ENCODE measurements at regions not wholly inside any gene's neighbourhood (a gene's known extent, or its start where the extent isn't known, plus 50 kb on each side); places are given as distances from the start of the nearest gene placed in this dataset.
"Not testable (repeated sequence)": the region's sequence is repeated elsewhere in the genome, so short reads cannot be mapped to it uniquely, and the experiment has no call there.

DNA sequence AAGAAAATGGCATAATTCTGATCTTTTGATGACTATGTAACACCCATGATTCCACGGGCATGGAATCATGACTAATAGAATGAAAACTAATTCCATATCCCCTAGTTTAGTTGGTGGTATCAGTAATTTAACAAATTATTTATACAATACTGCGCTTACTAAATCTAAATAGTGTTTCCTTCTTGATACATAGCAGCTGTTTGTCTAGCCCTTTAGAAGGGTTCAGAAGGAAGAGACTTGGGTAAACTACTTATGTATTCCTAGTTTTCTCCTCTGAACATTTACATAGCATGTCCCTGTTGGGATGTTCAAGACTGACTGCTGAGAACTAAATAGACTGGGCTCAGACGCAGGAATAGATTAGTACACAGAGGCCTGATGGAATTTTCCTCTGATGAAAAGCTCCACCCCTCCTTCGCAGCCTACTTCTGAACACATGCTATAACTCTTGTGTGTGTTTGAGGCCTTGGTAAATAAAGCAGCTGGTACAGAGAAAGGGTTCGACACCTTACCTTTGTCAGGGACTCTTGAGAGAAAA lies 330.6 kb upstream of the LMCD1 start:
- no peaks in the 10 kb centered on the region for H3K27me3 ChIP-seq (ENCODE audit: insufficient read depth, low read length)
- DNase-seq = no peak
- no peaks in the 10 kb centered on the region for H3K79me2 ChIP-seq (ENCODE audit: control insufficient read depth, insufficient read depth, low read length, poor library complexity)
- no peak overlapping the region for H4K12ac ChIP-seq (ENCODE audit: low read depth, low read length)
- no peak overlapping the region for H4K91ac ChIP-seq (ENCODE audit: low read depth, low read length)
- no peak overlapping the region for H3K14ac ChIP-seq (ENCODE audit: low read length)
- no peak overlapping the region for H2BK5ac ChIP-seq (ENCODE audit: low read depth, low read length, poor library complexity)
- no peak overlapping the region for H3K23ac ChIP-seq (ENCODE audit: low read length)
- H3K36me3 ChIP-seq (ENCODE audit: control insufficient read depth in 1 of 2, insufficient read depth in 2 of 2, low read length in 2 of 2) = no peaks in the 10 kb centered on the region
- no peak overlapping the region for H4K8ac ChIP-seq (ENCODE audit: low read depth, low read length)
- H3K4me2 ChIP-seq (ENCODE audit: low read length) = no peak overlapping the region
- H3K4ac ChIP-seq (ENCODE audit: low read depth, low read length) = no peak overlapping the region
- H3K27ac ChIP-seq (ENCODE audit: low read depth, low read length) = no peak overlapping the region
- no CpG with 5 or more reads among the region's 5 CpGs for WGBS (ENCODE audit: extremely low coverage, insufficient coverage, insufficient read length)
- no peak overlapping the region for H2BK120ac ChIP-seq (ENCODE audit: insufficient read depth, low read length, poor library complexity)
- no peak overlapping the region for H3K9ac ChIP-seq (ENCODE audit: low read length)
- H2BK12ac ChIP-seq (ENCODE audit: low read length) = no peak overlapping the region
- no peak overlapping the region for H2AK5ac ChIP-seq (ENCODE audit: low read length)
- H3K4me1 ChIP-seq (ENCODE audit: control insufficient read depth in 1 of 2, insufficient read depth in 2 of 2, low read length in 2 of 2) = no peaks in the 10 kb centered on the region
- H2AFZ ChIP-seq (ENCODE audit: insufficient read depth, low read length, poor library complexity) = no peak overlapping the region
- no peak overlapping the region for H3K4me3 ChIP-seq (ENCODE audit: low read depth, low read length)
- H3K79me1 ChIP-seq (ENCODE audit: low read length) = no peaks in the 10 kb centered on the region
- H3K9me3 ChIP-seq (ENCODE audit: insufficient read depth, low read depth, low read length) = no peaks in the 10 kb centered on the region
- no peak overlapping the region for H3K18ac ChIP-seq (ENCODE audit: low read length)

DNA sequence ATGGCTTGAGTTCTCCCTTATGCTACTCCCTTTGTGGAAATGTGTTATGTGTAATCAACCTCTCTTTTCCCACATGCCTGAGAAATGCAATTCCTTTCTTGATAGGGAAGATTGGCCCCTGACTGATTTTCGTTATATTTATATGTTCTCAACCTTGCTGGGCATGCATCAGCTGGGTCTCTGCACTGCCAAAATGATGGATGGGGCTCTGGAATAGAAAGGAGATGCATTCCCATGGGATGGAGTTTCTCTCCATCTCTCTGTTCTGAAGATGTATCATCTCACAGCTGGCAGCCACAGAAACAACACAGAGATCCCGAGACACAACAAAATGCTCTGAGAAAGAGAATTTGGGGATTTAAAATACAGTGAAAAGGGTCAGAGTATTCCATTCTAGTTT lies 327.7 kb upstream of the LMCD1 start:
- Histone ChIP-seq H3K27me3 (ENCODE audit: insufficient read depth, low read length) (no peaks in the 10 kb centered on the region), H3K27ac (ENCODE audit: low read depth, low read length) (no peak overlapping the region), H2BK12ac (ENCODE audit: low read length) (no peak overlapping the region), H3K4me2 (ENCODE audit: low read length) (no peak overlapping the region), H3K4ac (ENCODE audit: low read depth, low read length) (no peak overlapping the region), H3K79me2 (ENCODE audit: control insufficient read depth, insufficient read depth, low read length, poor library complexity) (no peaks in the 10 kb centered on the region), H3K9ac (ENCODE audit: low read length) (no peak overlapping the region), H2BK5ac (ENCODE audit: low read depth, low read length, poor library complexity) (no peak overlapping the region), H3K14ac (ENCODE audit: low read length) (no peak overlapping the region), H2AK5ac (ENCODE audit: low read length) (no peak overlapping the region), H3K23ac (ENCODE audit: low read length) (no peak overlapping the region), H3K36me3 (ENCODE audit: control insufficient read depth in 1 of 2, insufficient read depth in 2 of 2, low read length in 2 of 2) (no peaks in the 10 kb centered on the region), H3K18ac (ENCODE audit: low read length) (no peak overlapping the region), H4K91ac (ENCODE audit: low read depth, low read length) (no peak overlapping the region), H4K12ac (ENCODE audit: low read depth, low read length) (no peak overlapping the region), H3K79me1 (ENCODE audit: low read length) (no peaks in the 10 kb centered on the region), H3K9me3 (ENCODE audit: insufficient read depth, low read depth, low read length) (no peaks in the 10 kb centered on the region), H2BK120ac (ENCODE audit: insufficient read depth, low read length, poor library complexity) (no peak overlapping the region), H3K4me1 (ENCODE audit: control insufficient read depth in 1 of 2, insufficient read depth in 2 of 2, low read length in 2 of 2) (no peaks in the 10 kb centered on the region), H2AFZ (ENCODE audit: insufficient read depth, low read length, poor library complexity) (no peak overlapping the region), H4K8ac (ENCODE audit: low read depth, low read length) (no peak overlapping the region), H3K4me3 (ENCODE audit: low read depth, low read length) (no peak overlapping the region)
- no peak for DNase-seq
- no CpG with 5 or more reads among the region's 2 CpGs for WGBS (ENCODE audit: extremely low coverage, insufficient coverage, insufficient read length)

DNA sequence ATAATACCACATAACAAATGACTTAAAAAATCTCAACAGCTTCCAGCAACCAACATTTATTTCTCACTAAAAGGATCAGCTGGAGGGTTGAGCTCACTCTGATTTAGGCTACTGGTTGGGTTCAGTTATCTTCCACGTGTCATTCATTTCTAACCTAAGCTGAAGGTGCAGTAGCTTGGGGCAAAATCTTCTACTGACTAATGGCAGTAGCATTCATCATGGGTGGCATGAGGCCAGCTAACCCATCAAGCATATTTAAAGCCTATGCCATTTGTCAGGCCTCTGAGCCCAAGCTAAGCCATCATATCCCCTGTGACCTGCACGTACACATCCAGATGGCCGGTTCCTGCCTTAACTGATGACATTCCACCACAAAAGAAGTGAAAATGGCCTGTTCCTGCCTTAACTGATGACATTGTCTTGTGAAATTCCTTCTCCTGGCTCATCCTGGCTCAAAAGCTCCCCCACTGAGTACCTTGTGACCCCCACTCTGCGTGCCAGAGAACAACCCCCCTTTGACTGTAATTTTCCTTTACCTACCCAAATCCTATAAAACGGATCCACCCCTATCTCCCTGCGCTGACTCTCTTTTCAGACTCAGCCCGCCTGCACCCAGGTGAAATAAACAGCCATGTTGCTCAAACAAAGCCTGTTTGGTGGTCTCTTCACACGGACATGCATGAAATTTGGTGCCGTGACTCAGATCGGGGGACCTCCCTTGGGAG lies 324.7 kb upstream of the LMCD1 start:
- H3K4me2 ChIP-seq (ENCODE audit: low read length); H2BK120ac ChIP-seq (ENCODE audit: insufficient read depth, low read length, poor library complexity); H2BK12ac ChIP-seq (ENCODE audit: low read length); H3K27me3 ChIP-seq (ENCODE audit: insufficient read depth, low read length); H3K23ac ChIP-seq (ENCODE audit: low read length); H3K9ac ChIP-seq (ENCODE audit: low read length); H3K14ac ChIP-seq (ENCODE audit: low read length); H2AFZ ChIP-seq (ENCODE audit: insufficient read depth, low read length, poor library complexity); H3K79me2 ChIP-seq (ENCODE audit: control insufficient read depth, insufficient read depth, low read length, poor library complexity); H3K79me1 ChIP-seq (ENCODE audit: low read length); H3K18ac ChIP-seq (ENCODE audit: low read length); H3K27ac ChIP-seq (ENCODE audit: low read depth, low read length); H3K4me3 ChIP-seq (ENCODE audit: low read depth, low read length); H3K4me1 ChIP-seq (ENCODE audit: control insufficient read depth in 1 of 2, insufficient read depth in 2 of 2, low read length in 2 of 2); H2AK5ac ChIP-seq (ENCODE audit: low read length); H3K36me3 ChIP-seq (ENCODE audit: control insufficient read depth in 1 of 2, insufficient read depth in 2 of 2, low read length in 2 of 2); H2BK5ac ChIP-seq (ENCODE audit: low read depth, low read length, poor library complexity); H3K4ac ChIP-seq (ENCODE audit: low read depth, low read length); H4K12ac ChIP-seq (ENCODE audit: low read depth, low read length); H3K9me3 ChIP-seq (ENCODE audit: insufficient read depth, low read depth, low read length); H4K91ac ChIP-seq (ENCODE audit: low read depth, low read length); H4K8ac ChIP-seq (ENCODE audit: low read depth, low read length): not testable (repeated sequence)
- DNase-seq = peak; percentile 87 to 96
- WGBS (ENCODE audit: extremely low coverage, insufficient coverage, insufficient read length) = no CpG with 5 or more reads among the region's 10 CpGs

DNA sequence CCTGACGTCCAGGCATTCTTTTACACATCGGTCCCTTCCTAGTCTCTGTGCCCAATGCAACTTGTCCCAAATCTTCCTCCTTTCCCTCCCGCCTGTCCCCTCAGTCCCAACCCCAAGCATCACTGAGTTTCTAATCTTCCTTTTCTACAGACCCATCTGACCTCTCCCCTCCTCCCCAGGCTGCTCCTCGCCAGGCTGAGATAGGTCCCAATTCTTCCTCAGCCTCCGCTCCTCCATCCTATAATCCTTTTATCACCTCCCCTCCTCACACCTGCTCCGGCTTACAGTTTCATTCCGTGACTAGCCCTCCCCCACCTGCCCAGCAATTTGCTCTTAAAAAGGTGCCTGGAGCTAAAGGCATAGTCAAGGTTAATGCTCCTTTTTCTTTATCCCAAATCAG lies 323.1 kb upstream of the LMCD1 start:
- H3K14ac ChIP-seq (ENCODE audit: low read length); H2BK5ac ChIP-seq (ENCODE audit: low read depth, low read length, poor library complexity); H3K4me3 ChIP-seq (ENCODE audit: low read depth, low read length); H4K91ac ChIP-seq (ENCODE audit: low read depth, low read length); H2BK120ac ChIP-seq (ENCODE audit: insufficient read depth, low read length, poor library complexity); H3K9me3 ChIP-seq (ENCODE audit: insufficient read depth, low read depth, low read length); H3K4ac ChIP-seq (ENCODE audit: low read depth, low read length); H2AK5ac ChIP-seq (ENCODE audit: low read length); H3K4me1 ChIP-seq (ENCODE audit: control insufficient read depth in 1 of 2, insufficient read depth in 2 of 2, low read length in 2 of 2); H2AFZ ChIP-seq (ENCODE audit: insufficient read depth, low read length, poor library complexity); DNase-seq; H3K23ac ChIP-seq (ENCODE audit: low read length); H3K79me1 ChIP-seq (ENCODE audit: low read length); H3K4me2 ChIP-seq (ENCODE audit: low read length); H2BK12ac ChIP-seq (ENCODE audit: low read length); H3K9ac ChIP-seq (ENCODE audit: low read length); H3K36me3 ChIP-seq (ENCODE audit: control insufficient read depth in 1 of 2, insufficient read depth in 2 of 2, low read length in 2 of 2); H3K18ac ChIP-seq (ENCODE audit: low read length); H4K12ac ChIP-seq (ENCODE audit: low read depth, low read length); H3K79me2 ChIP-seq (ENCODE audit: control insufficient read depth, insufficient read depth, low read length, poor library complexity); H4K8ac ChIP-seq (ENCODE audit: low read depth, low read length); H3K27me3 ChIP-seq (ENCODE audit: insufficient read depth, low read length); H3K27ac ChIP-seq (ENCODE audit: low read depth, low read length): not testable (repeated sequence)
- no CpG with 5 or more reads among the region's 7 CpGs for whole genome bisulfite sequencing (ENCODE audit: extremely low coverage, insufficient coverage, insufficient read length)

Data from trophoblast cell (in vitro differentiated cells and primary cell).